ENCODE measurements at regions not wholly inside any gene's neighbourhood (a gene's known extent, or its start where the extent isn't known, plus 50 kb on each side); places are given as distances from the start of the nearest gene placed in this dataset.

DNA sequence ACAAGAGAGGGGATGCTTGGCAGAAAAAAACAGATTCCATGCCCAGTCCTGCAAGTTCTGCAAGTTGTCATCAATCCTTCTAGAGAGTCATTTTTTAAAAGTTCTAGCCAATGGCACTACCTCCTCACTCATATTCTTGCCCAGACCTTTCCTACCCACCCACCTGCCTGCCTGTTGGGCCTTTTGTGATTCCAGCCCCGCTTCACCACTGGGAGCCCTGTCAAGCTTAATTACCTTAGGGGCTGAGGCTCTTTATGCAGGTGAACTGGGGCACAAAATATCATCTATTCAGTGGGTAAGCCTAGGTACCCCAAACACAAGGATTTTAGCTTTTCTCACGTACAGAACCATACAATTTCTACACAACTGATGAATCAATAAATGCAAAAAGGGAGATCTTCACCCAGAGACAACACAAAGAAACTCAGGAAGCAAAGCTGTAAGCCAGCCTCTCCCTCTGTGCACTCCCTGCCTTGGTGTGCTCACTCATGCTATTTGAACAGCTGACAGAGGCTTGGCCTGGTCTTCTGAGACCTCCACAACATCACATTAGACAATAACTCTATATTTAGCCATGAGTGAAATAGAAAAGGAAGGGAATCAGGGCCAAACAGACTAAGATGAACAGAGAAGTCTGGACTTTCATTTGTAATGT, 222.6 kb downstream of the HTR7 start:
- no peak for DNase-seq

DNA sequence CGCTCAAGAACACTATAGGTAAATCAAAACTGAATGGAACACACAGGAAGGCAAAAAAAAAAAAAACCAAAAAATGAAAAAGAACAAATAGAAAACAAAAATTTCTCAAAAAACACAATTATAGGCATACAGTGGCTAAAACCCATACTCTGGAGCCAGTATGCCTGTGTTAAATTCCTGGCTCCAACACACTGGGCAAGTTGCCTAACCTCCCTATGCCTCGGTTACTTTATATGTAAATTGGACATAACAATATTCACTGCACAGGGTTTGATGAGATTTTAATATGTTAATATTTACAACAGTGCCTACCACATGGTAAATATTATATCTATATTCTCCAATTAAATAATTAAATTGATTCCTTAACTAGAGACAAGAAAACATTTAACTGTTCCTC, 217.1 kb downstream of the HTR7 start:
- no peak for DNase-seq

DNA sequence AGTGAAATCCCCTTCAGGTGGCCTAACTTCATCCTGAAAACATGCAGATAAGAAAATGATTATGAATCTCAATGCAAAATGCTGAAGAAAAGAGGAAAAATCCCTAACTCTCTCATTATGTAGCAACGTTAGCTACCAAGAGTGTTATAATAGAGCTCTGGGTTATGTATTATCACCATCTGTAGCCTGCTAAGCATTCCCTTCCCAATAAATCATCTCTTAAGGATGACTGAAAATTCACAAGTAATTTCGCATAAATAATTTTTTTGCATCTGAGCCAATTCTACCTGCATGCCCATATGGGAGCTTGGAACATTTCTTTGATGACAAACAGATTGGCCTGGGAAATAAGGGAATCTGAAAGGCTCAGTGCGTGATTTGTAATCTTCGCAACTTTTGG, 216.1 kb downstream of the HTR7 start:
- no peak for DNase-seq

DNA sequence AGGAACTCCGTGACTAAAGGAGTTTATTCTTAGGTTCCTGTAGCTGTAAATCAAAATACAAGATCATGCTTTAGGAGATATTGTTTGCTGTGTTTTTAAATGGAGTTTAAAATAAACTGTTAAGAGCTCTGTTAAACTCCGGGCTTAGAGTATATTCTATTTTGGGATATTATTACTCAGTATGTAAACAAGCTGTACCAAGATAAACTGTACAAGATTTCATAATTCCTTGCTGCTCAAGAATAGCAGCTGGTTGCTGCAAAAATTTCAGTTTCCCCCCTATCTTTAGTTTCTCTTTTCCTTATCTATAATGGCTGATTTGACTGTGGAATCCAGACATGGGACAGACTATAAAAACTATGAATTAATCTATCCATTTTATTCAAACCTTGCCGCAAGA, 215.7 kb downstream of the HTR7 start:
- DNase-seq: no peak

DNA sequence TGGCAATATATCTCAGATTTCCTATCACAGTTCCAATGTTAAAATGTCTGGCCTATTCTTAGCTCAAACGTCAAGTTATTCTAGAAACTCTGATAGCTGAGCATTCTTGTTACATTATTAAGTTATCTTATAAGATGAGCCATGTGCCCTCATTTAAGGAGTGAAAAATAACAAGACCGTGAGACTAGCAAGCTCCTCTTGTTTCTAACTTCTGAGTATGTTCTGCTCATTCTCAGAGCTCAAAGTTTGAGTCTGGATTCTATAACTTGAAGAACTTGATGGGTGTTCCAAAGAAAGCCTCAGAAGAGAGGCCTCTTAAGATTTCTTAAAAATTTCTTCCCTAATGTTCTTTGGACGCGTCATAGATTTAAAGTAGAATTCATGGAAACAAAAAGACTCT, 215.2 kb downstream of the HTR7 start:
- no peak for DNase-seq

DNA sequence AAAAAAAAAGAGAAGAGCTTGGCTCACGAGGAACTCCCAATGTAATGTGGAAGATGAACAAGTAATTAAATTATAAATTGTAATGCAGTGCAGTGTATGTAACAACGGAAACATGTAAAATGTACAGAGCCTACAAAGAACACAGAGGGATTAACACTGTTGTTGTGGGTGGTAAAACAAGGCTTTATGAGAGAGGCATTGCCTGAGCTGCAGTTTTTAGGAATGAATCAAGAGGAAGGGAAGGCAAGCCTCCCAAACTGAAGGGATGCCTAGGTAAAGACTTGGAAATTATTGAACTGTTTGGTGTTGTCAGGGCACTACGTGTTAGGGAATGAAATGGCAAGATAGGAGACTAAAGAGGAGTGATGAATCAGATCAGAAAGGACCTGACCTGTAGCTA, 213.7 kb downstream of the HTR7 start:
- no peak for DNase-seq

DNA sequence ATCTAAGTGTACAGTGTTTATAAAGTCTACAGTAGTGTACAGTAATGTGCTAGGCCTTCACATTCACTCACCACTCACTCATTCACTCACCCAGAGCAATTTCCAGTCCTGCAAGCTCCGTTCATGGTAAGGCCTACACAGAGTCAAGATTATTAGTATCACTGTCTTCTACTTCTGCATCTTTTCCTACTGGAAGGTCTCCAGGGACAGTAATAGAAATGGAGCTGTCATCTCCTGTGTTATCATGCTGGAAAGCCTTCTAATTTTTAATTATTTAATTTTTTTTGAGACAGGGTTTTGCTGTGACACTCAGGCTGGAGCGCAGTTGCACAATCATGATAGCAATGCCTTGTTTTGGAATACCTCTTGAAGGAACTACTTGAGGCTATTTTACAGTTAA, 207.0 kb downstream of the HTR7 start:
- DNase-seq: no peak

DNA sequence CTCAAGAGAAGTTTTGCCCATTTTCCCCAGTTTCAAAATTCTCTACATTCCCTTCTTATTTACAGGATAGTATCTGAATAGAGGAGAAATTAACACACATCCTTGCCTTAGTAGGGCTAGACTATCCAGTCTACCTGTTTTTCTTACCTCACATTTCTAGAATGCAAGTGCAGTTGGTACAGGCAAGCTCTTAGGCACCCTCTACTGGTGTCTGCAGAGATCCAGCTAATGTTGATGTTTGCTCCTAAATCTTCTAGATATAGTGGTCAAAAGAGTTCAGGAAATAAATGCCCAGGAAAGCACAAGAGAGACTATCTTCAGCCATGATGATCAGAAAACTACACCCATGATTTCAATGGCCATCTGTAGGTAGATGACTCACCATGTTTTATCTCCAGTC, 205.3 kb downstream of the HTR7 start:
- DNase-seq: no peak

DNA sequence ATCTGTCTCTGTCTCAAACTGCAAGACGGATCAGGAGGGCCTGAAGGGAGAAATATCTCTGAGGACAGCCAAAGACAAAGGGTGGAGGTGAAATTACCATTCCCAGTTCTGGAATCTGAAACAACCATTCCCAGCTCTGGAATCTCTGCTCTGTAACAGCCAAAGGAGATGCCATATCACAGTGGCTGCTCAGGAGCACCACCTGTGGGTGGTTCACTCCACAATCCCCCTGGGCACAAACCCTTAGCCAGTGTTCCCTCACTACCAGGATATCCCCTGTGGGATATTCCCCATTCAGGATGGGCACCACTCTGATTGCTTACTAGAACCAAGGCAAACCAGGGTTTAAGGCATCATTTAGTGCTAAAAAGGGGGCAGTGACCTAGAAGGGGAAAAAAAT, 199.0 kb downstream of the HTR7 start:
- no peak for DNase-seq

DNA sequence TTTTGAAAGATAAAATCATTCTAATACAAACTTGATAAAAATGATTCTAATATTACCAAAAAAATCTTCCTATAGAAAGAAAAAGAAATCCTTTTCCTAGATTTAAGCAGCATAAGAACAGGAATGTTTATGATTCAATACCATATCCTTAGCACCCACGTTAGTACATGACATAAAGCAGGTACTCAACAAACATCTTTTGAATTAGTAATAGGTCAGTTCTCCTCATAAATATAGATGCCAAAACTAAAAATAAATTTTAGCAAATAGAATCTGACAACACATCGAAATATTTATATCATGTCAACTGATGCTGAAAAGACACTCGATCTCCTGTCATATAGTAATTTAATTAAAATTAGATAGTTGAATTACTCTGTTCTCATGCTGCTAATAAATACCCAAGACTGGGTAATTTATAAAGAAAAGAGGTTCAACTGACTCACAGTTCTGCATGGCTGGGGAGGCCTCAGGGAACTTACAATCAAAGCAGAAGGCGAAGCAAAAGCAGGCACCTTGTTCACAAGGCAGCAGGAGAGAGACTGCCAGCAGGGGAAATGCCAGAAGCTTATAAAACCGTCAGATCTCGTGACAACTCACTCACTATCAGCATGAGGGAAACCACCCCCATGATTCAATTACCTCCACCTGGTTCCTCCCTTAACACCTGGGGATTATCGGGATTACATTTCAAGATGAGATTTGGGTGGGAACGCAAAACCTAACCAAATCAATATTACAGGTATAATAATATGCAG, 191.8 kb downstream of the HTR7 start:
- DNase-seq: no peak

DNA sequence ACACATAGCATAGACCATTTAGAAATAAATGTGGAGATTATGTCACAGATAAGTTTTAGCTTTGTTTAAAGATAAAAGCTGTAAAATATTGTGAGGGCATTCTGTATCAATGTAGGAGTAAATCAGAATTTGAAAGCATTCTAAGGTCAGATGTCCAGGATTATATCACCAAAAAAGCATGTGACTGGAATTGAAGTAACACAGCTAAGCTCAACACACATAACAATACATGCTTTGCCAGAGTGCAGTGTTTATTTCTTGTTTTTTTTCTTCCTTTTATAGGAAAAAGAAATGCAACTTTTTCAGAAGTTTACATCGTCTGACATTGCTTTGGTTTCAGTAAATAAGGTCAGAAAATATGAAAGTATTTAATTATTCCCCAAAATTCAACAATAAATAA, 183.4 kb downstream of the HTR7 start:
- DNase-seq: no peak

DNA sequence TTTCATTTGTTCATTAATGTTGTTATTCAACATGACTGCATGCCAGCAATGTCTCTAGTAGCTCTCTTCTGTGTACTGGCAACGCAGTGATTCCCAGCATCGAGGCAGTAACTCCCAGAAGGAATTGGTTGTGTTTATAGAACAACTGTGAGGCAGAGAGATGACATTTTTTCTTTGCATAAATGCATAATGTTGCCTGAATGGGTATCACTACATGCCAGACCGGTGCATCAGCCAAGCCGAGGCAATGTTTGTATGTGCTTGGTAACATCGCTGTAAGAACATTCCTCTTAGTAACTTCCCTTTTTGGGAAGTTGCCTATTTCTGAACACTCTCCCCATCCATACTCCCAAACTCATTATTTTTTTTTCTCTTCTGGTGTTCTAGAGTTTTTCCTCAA, 182.9 kb downstream of the HTR7 start:
- no peak for DNase-seq

DNA sequence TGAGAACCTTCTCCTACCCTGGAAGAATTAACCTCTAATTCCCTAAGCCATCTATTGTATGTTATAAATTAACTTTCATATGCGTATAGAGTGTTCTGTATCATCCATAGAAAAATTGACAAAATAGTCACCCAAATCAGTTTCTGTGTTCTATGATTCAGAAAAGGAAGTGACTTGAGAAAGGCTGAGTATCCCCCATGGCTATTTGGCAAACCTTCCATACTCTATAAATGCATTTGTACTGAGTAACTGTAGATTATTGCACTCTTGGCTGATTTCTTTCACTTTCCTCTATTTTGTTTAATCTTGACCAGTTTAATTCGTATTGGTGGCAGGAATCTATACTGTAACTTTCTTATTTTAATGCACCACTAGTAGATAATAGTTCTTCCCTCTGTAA, 182.2 kb downstream of the HTR7 start:
- DNase-seq: no peak

All from CD4-positive, alpha-beta T cell treated with Interleukin-10 for 1 hour (primary cell).